Loucy (cell line): ENCODE measurements at regions not wholly inside any gene's neighbourhood (a gene's known extent, or its start where the extent isn't known, plus 50 kb on each side); places are given as distances from the start of the nearest gene placed in this dataset.

ENCODE experiments used
- CTCF ChIP-seq: fragments of 200-600 bp; sonication (generic); conservative IDR thresholded peaks from 2 replicates; pipeline ENCODE4 v1.5.1; 2014; ENCODE audit warnings: mild to moderate bottlenecking, antibody characterized with exemption, low read length
- EZH2phosphoT487 ChIP-seq: fragments of 200-600 bp; IDR thresholded peaks from 2 replicates; pipeline ENCODE4 v1.6.1; 2018; ENCODE audit warnings: antibody characterized with exemption, mild to moderate bottlenecking, moderate library complexity, borderline replicate concordance

GRCh38 chr13:69591437-69591836 lies 516.2 kb upstream of the ATXN8OS start:
- TF ChIP-seq CTCF (no peak), EZH2phosphoT487 (no peak)
